ENCODE measurements at regions not wholly inside any gene's neighbourhood (a gene's known extent, or its start where the extent isn't known, plus 50 kb on each side); places are given as distances from the start of the nearest gene placed in this dataset.

DNA sequence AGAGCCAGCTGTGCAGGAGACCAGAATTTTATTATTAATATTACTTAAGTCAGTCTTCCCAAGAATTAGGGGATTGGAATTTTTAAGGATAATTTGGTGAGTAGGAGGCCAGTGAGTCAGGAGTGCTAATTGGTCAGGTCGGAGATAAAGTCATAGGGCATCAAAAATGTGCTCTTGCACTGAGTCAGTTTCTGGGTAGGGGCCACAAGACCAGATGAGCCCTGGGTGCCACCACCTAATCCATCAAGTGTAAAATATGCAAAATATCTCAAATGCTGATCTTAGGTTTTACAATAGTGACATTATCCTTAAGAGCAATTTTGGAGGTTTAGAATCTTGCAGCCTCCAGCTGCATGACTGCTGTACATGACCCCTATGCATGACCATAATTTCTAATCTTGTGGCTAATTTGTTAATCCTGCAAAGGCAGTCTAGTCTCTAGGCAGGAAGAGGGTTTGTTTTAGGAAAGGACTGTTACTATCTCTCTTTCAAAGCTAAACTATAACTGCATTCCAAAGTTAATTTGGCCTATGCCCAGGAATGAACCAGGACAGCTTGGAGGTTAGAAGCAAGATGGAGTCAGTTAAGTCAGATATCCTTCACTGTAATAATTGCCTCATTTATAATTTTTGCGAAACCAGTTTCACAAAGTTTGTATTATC is 215.9 kb downstream of the RNF152 start:
- TF ChIP-seq, protein P1, sequence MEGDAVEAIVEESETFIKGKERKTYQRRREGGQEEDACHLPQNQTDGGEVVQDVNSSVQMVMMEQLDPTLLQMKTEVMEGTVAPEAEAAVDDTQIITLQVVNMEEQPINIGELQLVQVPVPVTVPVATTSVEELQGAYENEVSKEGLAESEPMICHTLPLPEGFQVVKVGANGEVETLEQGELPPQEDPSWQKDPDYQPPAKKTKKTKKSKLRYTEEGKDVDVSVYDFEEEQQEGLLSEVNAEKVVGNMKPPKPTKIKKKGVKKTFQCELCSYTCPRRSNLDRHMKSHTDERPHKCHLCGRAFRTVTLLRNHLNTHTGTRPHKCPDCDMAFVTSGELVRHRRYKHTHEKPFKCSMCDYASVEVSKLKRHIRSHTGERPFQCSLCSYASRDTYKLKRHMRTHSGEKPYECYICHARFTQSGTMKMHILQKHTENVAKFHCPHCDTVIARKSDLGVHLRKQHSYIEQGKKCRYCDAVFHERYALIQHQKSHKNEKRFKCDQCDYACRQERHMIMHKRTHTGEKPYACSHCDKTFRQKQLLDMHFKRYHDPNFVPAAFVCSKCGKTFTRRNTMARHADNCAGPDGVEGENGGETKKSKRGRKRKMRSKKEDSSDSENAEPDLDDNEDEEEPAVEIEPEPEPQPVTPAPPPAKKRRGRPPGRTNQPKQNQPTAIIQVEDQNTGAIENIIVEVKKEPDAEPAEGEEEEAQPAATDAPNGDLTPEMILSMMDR (IDR thresholded peaks at IDR 0.05; ENCODE audit: borderline replicate concordance, extremely low read depth, low read length, poor library complexity, severe bottlenecking): no peak
- TF ChIP-seq EZH2 (IDR thresholded peaks at IDR 0.05; ENCODE audit: borderline replicate concordance, low read depth, low read length, severe bottlenecking): no peak

Measured in DND-41 (cell line).